ENCODE measurements at regions not wholly inside any gene's neighbourhood (a gene's known extent, or its start where the extent isn't known, plus 50 kb on each side); places are given as distances from the start of the nearest gene placed in this dataset.

- no TSS peak for BruUV-seq (replicated peaks)
- CTCF ChIA-PET, result no interaction called here
Observed at GRCh38 chr4:10963241-10963640, 278.7 kb upstream of the CLNK start.

GRCh38 chr4:10962246-10962645, 277.7 kb upstream of the CLNK start:
- ChIA-PET POLR2A (ENCODE audit: unreplicated experiment) (no interaction called here), CTCF (no interaction called here)
- no peak for DNase-seq
- Histone ChIP-seq H3K4me1 (replicated peaks; ENCODE audit: insufficient read depth) (no peaks in the 10 kb centered on the region), H3K4me3 (no peak overlapping the region), H3K79me2 (ENCODE audit: low read depth) (no peaks in the 10 kb centered on the region), H4K20me1 (ENCODE audit: insufficient read depth) (no peaks in the 10 kb centered on the region), H3K36me3 (ENCODE audit: low read depth) (no peaks in the 10 kb centered on the region), H3K27ac (no peak overlapping the region), H2AFZ (no peak overlapping the region), H3F3A (ENCODE audit: insufficient read depth, low read depth) (no peaks in the 10 kb centered on the region), H3K4me2 (no peak overlapping the region), H3K9me2 (ENCODE audit: insufficient read depth) (no peaks in the 10 kb centered on the region), H3K27me3 (ENCODE audit: insufficient read depth, low read depth) (no peaks in the 10 kb centered on the region), H3K9me3 (ENCODE audit: insufficient read depth, low read depth) (no peaks in the 10 kb centered on the region)
- intact Hi-C loops (cut with micrococcal nuclease; ENCODE audit: unreplicated experiment), result no loop called here
- TF ChIP-seq EZH2 (IDR thresholded peaks at IDR 0.05; ENCODE audit: low read depth) (no peak), CTCF (conservative IDR thresholded peaks at IDR 0.05) (no peak)
- no TSS peak for BruUV-seq (replicated peaks)

More at GRCh38 chr4:10963241-10963640, 278.7 kb upstream of the CLNK start:
- H3K79me2 ChIP-seq (ENCODE audit: low read depth), result no peaks in the 10 kb centered on the region
- POLR2A ChIA-PET (ENCODE audit: unreplicated experiment), result no interaction called here
- no peak overlapping the region for H3K27ac ChIP-seq
- H3K27me3 ChIP-seq (ENCODE audit: insufficient read depth, low read depth), result no peaks in the 10 kb centered on the region
- no peaks in the 10 kb centered on the region for H3K9me2 ChIP-seq (ENCODE audit: insufficient read depth)
- intact Hi-C loops (cut with micrococcal nuclease; ENCODE audit: unreplicated experiment), result no loop called here
- no peak overlapping the region for H3K4me2 ChIP-seq
- H4K20me1 ChIP-seq (ENCODE audit: insufficient read depth), result no peaks in the 10 kb centered on the region
- no peak overlapping the region for H2AFZ ChIP-seq
- TF ChIP-seq CTCF (conservative IDR thresholded peaks at IDR 0.05) (no peak), EZH2 (IDR thresholded peaks at IDR 0.05; ENCODE audit: low read depth) (no peak)
- no peak for DNase-seq
- no peaks in the 10 kb centered on the region for H3K9me3 ChIP-seq (ENCODE audit: insufficient read depth, low read depth)
- no peaks in the 10 kb centered on the region for H3K36me3 ChIP-seq (ENCODE audit: low read depth)
- no peaks in the 10 kb centered on the region for H3K4me1 ChIP-seq (replicated peaks; ENCODE audit: insufficient read depth)
- H3K4me3 ChIP-seq, result no peak overlapping the region
- no peaks in the 10 kb centered on the region for H3F3A ChIP-seq (ENCODE audit: insufficient read depth, low read depth)

GRCh38 chr4:10960389-10960788, 275.8 kb upstream of the CLNK start:
- Histone ChIP-seq H3K36me3 (ENCODE audit: low read depth) (no peaks in the 10 kb centered on the region), H3K27ac (no peak overlapping the region), H3K4me3 (no peak overlapping the region), H3K9me3 (ENCODE audit: insufficient read depth, low read depth) (no peaks in the 10 kb centered on the region), H3K4me1 (replicated peaks; ENCODE audit: insufficient read depth) (no peaks in the 10 kb centered on the region), H3F3A (ENCODE audit: insufficient read depth, low read depth) (no peaks in the 10 kb centered on the region), H3K9me2 (ENCODE audit: insufficient read depth) (no peaks in the 10 kb centered on the region), H3K79me2 (ENCODE audit: low read depth) (no peaks in the 10 kb centered on the region), H3K4me2 (no peak overlapping the region), H2AFZ (no peak overlapping the region), H4K20me1 (ENCODE audit: insufficient read depth) (no peaks in the 10 kb centered on the region), H3K27me3 (ENCODE audit: insufficient read depth, low read depth) (no peaks in the 10 kb centered on the region)
- TF ChIP-seq CTCF (conservative IDR thresholded peaks at IDR 0.05) (no peak), EZH2 (IDR thresholded peaks at IDR 0.05; ENCODE audit: low read depth) (no peak)
- ChIA-PET CTCF (no interaction called here), POLR2A (ENCODE audit: unreplicated experiment) (no interaction called here)
- no TSS peak for BruUV-seq (replicated peaks)
- no peak for DNase-seq
- intact Hi-C loops (cut with micrococcal nuclease; ENCODE audit: unreplicated experiment), result no loop called here
